HepG2 (cell line): ENCODE measurements at regions not wholly inside any gene's neighbourhood (a gene's known extent, or its start where the extent isn't known, plus 50 kb on each side); places are given as distances from the start of the nearest gene placed in this dataset.

Experiments used
- BCL6 ChIP-seq: IDR thresholded peaks from 2 replicates; pipeline ENCODE4 v1.6.1; 2016; ENCODE audit warnings: missing genetic modification reagents, missing compliant biosample characterization
- ELF4 ChIP-seq: sonication (generic); formaldehyde crosslinking; IDR thresholded peaks from 2 replicates; pipeline ENCODE4 v1.5.0; 2020; ENCODE audit warnings: missing genetic modification reagents, mild to moderate bottlenecking, moderate library complexity, borderline replicate concordance
- EP300 ChIP-seq, 3 experiments: sonication (generic) in 1 of 3; formaldehyde crosslinking in 1 of 3; IDR thresholded peaks; 2 replicates each; pipeline versions ENCODE4 v1.5.1 to v1.6.1; 2011 to 2020; ENCODE audit warnings: low read depth in 2 of 3, low read length in 2 of 3, borderline replicate concordance in 1 of 3, improper control_type of control experiment in 1 of 3, mild to moderate bottlenecking in 1 of 3, missing genetic modification reagents in 1 of 3, moderate library complexity in 1 of 3
- FOSL2 ChIP-seq: sonication (generic); formaldehyde crosslinking; IDR thresholded peaks from 2 replicates; pipeline ENCODE4 v1.4.0; 2020; ENCODE audit warnings: missing genetic modification reagents
- HNF1A ChIP-seq, 2 experiments: sonication (generic) in 1 of 2; formaldehyde crosslinking in 1 of 2; IDR thresholded peaks; 2 replicates each; pipeline versions ENCODE4 v1.4.0 to v1.6.1; 2016 to 2020; ENCODE audit warnings: borderline replicate concordance in 1 of 2, low read depth in 1 of 2, mild to moderate bottlenecking in 1 of 2, missing genetic modification reagents in 1 of 2
- JARID2 ChIP-seq: sonication (generic); formaldehyde crosslinking; IDR thresholded peaks from 2 replicates; pipeline ENCODE4 v1.8.1; 2023; ENCODE audit warnings: missing genetic modification reagents, inconsistent platforms; ENCODE audit not compliant: insufficient replicate concordance
- NR2F6 ChIP-seq, 2 experiments: IDR thresholded peaks; 2 replicates each; pipeline ENCODE4 v1.6.1; 2016; ENCODE audit warnings: antibody characterized with exemption in 1 of 2, mild to moderate bottlenecking in 1 of 2
- PPARG ChIP-seq: conservative IDR thresholded peaks from 2 replicates; pipeline ENCODE4 v1.6.1; 2016; ENCODE audit warnings: missing biosample characterization, missing genetic modification reagents
- REST ChIP-seq, 2 experiments: IDR thresholded peaks; 2 replicates each; pipeline ENCODE4 v1.6.1; 2011 to 2012; ENCODE audit warnings: low read length in 2 of 2, borderline replicate concordance in 1 of 2, low read depth in 1 of 2, mild to moderate bottlenecking in 1 of 2, moderate library complexity in 1 of 2
- ZBTB7A ChIP-seq: sonication (generic); formaldehyde crosslinking; IDR thresholded peaks from 2 replicates; pipeline ENCODE4 v1.8.0; 2022; ENCODE audit warnings: mild to moderate bottlenecking, missing genetic modification reagents
- ZFP36L2 ChIP-seq: sonication (generic); formaldehyde crosslinking; IDR thresholded peaks from 2 replicates; pipeline ENCODE4 v1.4.0; 2020; ENCODE audit warnings: missing genetic modification reagents
- ZNF205 ChIP-seq: IDR thresholded peaks from 2 replicates; pipeline ENCODE4 v1.6.1; 2018; ENCODE audit warnings: missing biosample characterization, missing genetic modification reagents
- ZNF235 ChIP-seq: sonication (generic); formaldehyde crosslinking; IDR thresholded peaks from 2 replicates; pipeline ENCODE4 v1.8.1; 2023; ENCODE audit warnings: mild to moderate bottlenecking, missing genetic modification reagents, borderline replicate concordance
- ZNF34 ChIP-seq: sonication (generic); formaldehyde crosslinking; IDR thresholded peaks from 2 replicates; pipeline ENCODE4 v1.4.0; 2020; ENCODE audit warnings: mild to moderate bottlenecking, missing genetic modification reagents, borderline replicate concordance
- ZNF350 ChIP-seq: sonication (generic); formaldehyde crosslinking; IDR thresholded peaks from 2 replicates; pipeline ENCODE4 v1.4.0; 2020; ENCODE audit warnings: mild to moderate bottlenecking, low read depth, missing genetic modification reagents, borderline replicate concordance
- ZNF780A ChIP-seq: sonication (generic); formaldehyde crosslinking; IDR thresholded peaks from 2 replicates; pipeline ENCODE4 v1.8.0; 2022; ENCODE audit warnings: mild to moderate bottlenecking, missing genetic modification reagents, moderate library complexity
- TF ChIP-seq, protein P1 (sequence below): sonication (generic); formaldehyde crosslinking; conservative IDR thresholded peaks from 2 replicates; pipeline ENCODE4 v1.8.0; 2022; ENCODE audit warnings: missing genetic modification reagents

- TF ChIP-seq, protein P1, sequence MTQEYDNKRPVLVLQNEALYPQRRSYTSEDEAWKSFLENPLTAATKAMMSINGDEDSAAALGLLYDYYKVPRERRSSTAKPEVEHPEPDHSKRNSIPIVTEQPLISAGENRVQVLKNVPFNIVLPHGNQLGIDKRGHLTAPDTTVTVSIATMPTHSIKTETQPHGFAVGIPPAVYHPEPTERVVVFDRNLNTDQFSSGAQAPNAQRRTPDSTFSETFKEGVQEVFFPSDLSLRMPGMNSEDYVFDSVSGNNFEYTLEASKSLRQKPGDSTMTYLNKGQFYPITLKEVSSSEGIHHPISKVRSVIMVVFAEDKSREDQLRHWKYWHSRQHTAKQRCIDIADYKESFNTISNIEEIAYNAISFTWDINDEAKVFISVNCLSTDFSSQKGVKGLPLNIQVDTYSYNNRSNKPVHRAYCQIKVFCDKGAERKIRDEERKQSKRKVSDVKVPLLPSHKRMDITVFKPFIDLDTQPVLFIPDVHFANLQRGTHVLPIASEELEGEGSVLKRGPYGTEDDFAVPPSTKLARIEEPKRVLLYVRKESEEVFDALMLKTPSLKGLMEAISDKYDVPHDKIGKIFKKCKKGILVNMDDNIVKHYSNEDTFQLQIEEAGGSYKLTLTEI (CRISPR knock-in tag): no peak
- peak; percentile 50 for TF ChIP-seq FOSL2 (CRISPR knock-in tag)
- TF ChIP-seq ZBTB7A (CRISPR knock-in tag): no peak
- no peak for TF ChIP-seq JARID2 (CRISPR knock-in tag)
- TF ChIP-seq ZFP36L2 (CRISPR knock-in tag): no peak
- TF ChIP-seq ZNF205 (CRISPR knock-in tag): 0 out of 2 replicates have a peak, but pooled peaks have one; percentile 45
- TF ChIP-seq NR2F6 (IDR thresholded peaks at IDR 0.05): no peak
- TF ChIP-seq NR2F6 (CRISPR knock-in tag; IDR thresholded peaks at IDR 0.05): peak; percentile 17; the same call in 1 of the 2 replicates
- TF ChIP-seq ZNF350 (CRISPR knock-in tag): no peak
- TF ChIP-seq EP300 (IDR thresholded peaks at IDR 0.05; ENCODE audit: low read depth in 2 of 2, low read length in 2 of 2): peak in 1 of 2 experiments; percentile 68; a peak in 2 of 4 replicates
- peak; percentile 22; the same call in 1 of the 2 replicates for TF ChIP-seq EP300 (CRISPR knock-in tag; IDR thresholded peaks at IDR 0.05; ENCODE audit: borderline replicate concordance)
- TF ChIP-seq BCL6 (CRISPR knock-in tag): peak; percentile 78; the same call in 1 of the 2 replicates
- TF ChIP-seq REST (IDR thresholded peaks at IDR 0.05; ENCODE audit: borderline replicate concordance in 1 of 2, low read depth in 1 of 2, low read length in 2 of 2): no peak
- no peak for TF ChIP-seq ZNF235 (CRISPR knock-in tag)
- no peak for TF ChIP-seq ZNF780A (CRISPR knock-in tag)
- peak; percentile 43 for TF ChIP-seq PPARG
- TF ChIP-seq ZNF34 (CRISPR knock-in tag): no peak
- no peak for TF ChIP-seq ELF4
- no peak for TF ChIP-seq HNF1A (IDR thresholded peaks at IDR 0.05; ENCODE audit: low read depth)
- TF ChIP-seq HNF1A (CRISPR knock-in tag; IDR thresholded peaks at IDR 0.05; ENCODE audit: borderline replicate concordance): peak; percentile 62; the same call in 1 of the 2 replicates
Observed at GRCh38 chr6:81863123-81863522, 110.6 kb upstream of the TENT5A start (continued).
